Peyer's patch (tissue), 4 donors: ENCODE measurements at regions not wholly inside any gene's neighbourhood (a gene's known extent, or its start where the extent isn't known, plus 50 kb on each side); places are given as distances from the start of the nearest gene placed in this dataset.

Experiments
- DNase-seq, 3 donors: peaks; one replicate each; pipeline ENCODE4 v3.0.0-alpha.2; 2017 to 2019
- H3K27ac ChIP-seq, 4 donors: fragments of 200-600 bp; sonication (generic); one replicate each; pipeline ENCODE4 v1.5.1; 2016 to 2019
- H3K27me3 ChIP-seq, 2 donors: fragments of 200-600 bp; sonication (generic); one replicate each; pipeline ENCODE4 v1.5.1; 2019
- H3K36me3 ChIP-seq, 3 donors: fragments of 200-600 bp; sonication (generic); one replicate each; pipeline ENCODE4 v1.5.1; 2016 to 2019
- H3K4me1 ChIP-seq, 4 donors: fragments of 200-600 bp; sonication (generic); one replicate each; pipeline ENCODE4 v1.5.1; 2016 to 2019
- H3K4me3 ChIP-seq, 4 donors: fragments of 200-600 bp; sonication (generic); 1 replicate in 3 of 4; 2 replicates in 1 of 4; pipeline ENCODE4 v1.5.1; 2016 to 2019; ENCODE audit warnings: mild to moderate bottlenecking in 1 of 4
- H3K9me3 ChIP-seq, 4 donors: fragments of 200-600 bp; sonication (generic); one replicate each; pipeline ENCODE4 v1.5.1; 2016 to 2019; ENCODE audit warnings: mild to moderate bottlenecking in 1 of 4
- POLR2A ChIP-seq, 2 donors: fragments of 450-650 bp; IDR thresholded peaks; one replicate each; pipeline ENCODE4 v1.5.1; 2017; ENCODE audit warnings: antibody characterized with exemption in 2 of 2, mild to moderate bottlenecking in 2 of 2, moderate library complexity in 2 of 2
- TF ChIP-seq, protein P1 (sequence below), 6 experiments: fragments of 450-650 bp in 4 of 6; fragments of 200-600 bp in 2 of 6; sonication (generic) in 1 of 6; IDR thresholded peaks; one replicate each; pipeline ENCODE4 v1.5.1; 2017 to 2019; ENCODE audit warnings: antibody characterized with exemption in 6 of 6, mild to moderate bottlenecking in 3 of 6, moderate library complexity in 1 of 6

DNA sequence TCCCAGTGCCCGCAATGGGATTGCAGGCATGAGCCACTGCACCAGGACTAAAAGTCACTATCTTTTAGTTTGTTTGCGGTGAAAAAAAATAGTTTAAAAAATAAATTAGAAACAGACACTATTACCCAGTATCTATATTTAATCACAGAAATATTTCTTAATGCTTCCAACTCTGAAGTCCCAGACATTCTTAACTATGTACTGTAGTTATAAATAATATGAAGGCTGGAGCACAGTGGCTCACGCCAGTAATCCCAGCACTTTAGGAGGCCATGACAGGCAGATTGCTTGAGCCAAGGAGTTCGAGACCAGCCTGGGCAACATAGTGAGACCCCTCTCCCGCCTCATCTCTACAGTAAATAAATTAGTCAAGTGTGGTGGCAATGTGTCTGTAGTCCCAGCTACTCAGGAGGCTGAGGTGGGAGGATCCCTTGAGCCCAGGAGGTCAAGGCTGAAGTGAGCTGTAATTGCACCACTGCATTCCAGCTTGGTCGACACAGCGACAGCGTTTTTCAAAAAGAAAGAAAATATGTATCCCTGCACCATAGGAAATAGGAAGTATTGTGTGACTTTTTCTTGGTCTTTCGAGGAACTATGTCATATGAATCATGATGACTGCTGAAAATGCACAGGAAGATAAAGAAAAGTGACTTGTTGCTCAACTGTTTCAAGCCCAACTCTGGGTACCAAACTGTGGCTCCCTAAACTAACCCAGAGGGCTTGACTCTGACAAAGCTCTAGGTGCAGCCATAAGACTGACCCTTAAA is 74.9 kb upstream of the STEAP1B start:
- no peaks in the 10 kb centered on the region for H3K36me3 ChIP-seq
- no peak overlapping the region for H3K27ac ChIP-seq
- no peaks in the 10 kb centered on the region for H3K4me1 ChIP-seq
- H3K9me3 ChIP-seq: no peaks in the 10 kb centered on the region
- H3K4me3 ChIP-seq: no peak overlapping the region
- TF ChIP-seq POLR2A (IDR thresholded peaks at IDR 0.05): no peak
- TF ChIP-seq, protein P1, sequence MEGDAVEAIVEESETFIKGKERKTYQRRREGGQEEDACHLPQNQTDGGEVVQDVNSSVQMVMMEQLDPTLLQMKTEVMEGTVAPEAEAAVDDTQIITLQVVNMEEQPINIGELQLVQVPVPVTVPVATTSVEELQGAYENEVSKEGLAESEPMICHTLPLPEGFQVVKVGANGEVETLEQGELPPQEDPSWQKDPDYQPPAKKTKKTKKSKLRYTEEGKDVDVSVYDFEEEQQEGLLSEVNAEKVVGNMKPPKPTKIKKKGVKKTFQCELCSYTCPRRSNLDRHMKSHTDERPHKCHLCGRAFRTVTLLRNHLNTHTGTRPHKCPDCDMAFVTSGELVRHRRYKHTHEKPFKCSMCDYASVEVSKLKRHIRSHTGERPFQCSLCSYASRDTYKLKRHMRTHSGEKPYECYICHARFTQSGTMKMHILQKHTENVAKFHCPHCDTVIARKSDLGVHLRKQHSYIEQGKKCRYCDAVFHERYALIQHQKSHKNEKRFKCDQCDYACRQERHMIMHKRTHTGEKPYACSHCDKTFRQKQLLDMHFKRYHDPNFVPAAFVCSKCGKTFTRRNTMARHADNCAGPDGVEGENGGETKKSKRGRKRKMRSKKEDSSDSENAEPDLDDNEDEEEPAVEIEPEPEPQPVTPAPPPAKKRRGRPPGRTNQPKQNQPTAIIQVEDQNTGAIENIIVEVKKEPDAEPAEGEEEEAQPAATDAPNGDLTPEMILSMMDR (IDR thresholded peaks at IDR 0.05): no peak
- no peaks in the 10 kb centered on the region for H3K27me3 ChIP-seq
- no peak for DNase-seq

DNA sequence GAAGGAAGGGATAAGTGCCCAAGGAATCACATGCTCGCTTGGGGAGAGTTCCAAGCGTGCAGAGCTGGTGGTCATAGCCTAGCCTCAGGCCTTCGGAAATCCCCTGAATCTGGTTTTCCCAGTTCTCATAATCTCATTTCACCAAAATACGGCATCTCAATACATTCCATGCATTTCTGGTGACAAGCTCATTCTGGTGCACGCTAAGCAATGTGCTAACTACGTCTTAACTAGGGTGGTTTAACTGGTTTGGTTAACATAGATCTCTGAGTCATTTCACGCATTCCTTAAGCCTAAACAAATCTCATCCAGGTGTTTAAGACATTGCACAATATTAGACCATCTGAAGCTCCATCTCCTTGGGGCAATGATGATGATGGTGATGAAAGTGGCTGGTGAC is 72.9 kb upstream of the STEAP1B start:
- H3K27me3 ChIP-seq: no peaks in the 10 kb centered on the region

DNA sequence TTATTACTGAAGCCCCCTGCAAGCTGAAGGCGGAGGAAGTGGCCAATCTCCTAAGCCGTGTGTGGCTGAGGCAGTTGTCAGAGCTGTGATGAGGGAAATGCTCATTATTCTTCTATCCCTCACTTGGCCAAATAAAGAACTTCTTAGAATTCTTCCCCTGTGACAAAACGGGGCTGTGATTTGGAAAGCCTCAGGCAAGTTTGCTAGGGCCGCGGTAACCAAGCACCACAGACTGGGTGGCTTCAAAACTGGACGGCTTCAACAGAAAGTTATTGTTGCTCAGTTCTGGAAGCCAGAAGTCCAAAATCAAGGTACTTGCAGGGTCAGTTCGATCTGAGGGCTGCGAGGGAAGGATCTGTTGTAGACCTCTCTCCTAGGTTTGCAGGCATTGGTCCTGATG is 72.3 kb upstream of the STEAP1B start:
- no peaks in the 10 kb centered on the region for H3K27me3 ChIP-seq
- no peak overlapping the region for H3K27ac ChIP-seq
- TF ChIP-seq POLR2A (IDR thresholded peaks at IDR 0.05): no peak
- TF ChIP-seq, protein P1 (IDR thresholded peaks at IDR 0.05): no peak
- H3K36me3 ChIP-seq: no peaks in the 10 kb centered on the region
- H3K4me3 ChIP-seq: no peak overlapping the region
- H3K9me3 ChIP-seq: no peaks in the 10 kb centered on the region
- no peaks in the 10 kb centered on the region for H3K4me1 ChIP-seq
- DNase-seq: no peak

More for the DNA sequence above, 72.9 kb upstream of the STEAP1B start:
- H3K4me1 ChIP-seq: no peaks in the 10 kb centered on the region
- H3K4me3 ChIP-seq: no peak overlapping the region
- H3K9me3 ChIP-seq: no peaks in the 10 kb centered on the region
- no peaks in the 10 kb centered on the region for H3K36me3 ChIP-seq
- no peak overlapping the region for H3K27ac ChIP-seq
- no peak for DNase-seq
- TF ChIP-seq, protein P1 (IDR thresholded peaks at IDR 0.05): no peak
- TF ChIP-seq POLR2A (IDR thresholded peaks at IDR 0.05): no peak

DNA sequence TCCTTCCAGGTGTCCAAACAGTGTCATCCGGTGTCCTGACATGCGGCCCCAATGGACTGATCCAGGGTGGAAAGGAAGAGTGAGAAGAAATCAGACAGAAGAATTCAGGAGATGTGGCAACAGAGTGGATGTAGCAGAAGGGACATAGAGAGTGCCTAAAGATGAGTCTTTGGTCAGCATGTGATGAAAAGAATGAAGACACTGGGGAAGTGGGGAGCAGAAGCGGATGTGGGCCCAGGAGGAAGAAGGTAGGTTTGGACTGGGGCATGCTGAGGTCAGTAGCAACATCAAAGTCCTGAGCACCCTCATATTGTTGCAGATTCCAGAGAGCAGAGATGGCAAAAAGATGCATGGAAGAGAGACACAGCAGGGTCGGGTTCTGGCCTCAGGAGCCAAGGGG is 71.8 kb upstream of the STEAP1B start:
- Histone ChIP-seq H3K4me1 (no peaks in the 10 kb centered on the region), H3K9me3 (no peaks in the 10 kb centered on the region), H3K36me3 (no peaks in the 10 kb centered on the region), H3K27ac (no peak overlapping the region), H3K27me3 (no peaks in the 10 kb centered on the region), H3K4me3 (no peak overlapping the region)
- no peak for DNase-seq
- TF ChIP-seq POLR2A (IDR thresholded peaks at IDR 0.05): no peak
- TF ChIP-seq, protein P1 (IDR thresholded peaks at IDR 0.05): no peak

DNA sequence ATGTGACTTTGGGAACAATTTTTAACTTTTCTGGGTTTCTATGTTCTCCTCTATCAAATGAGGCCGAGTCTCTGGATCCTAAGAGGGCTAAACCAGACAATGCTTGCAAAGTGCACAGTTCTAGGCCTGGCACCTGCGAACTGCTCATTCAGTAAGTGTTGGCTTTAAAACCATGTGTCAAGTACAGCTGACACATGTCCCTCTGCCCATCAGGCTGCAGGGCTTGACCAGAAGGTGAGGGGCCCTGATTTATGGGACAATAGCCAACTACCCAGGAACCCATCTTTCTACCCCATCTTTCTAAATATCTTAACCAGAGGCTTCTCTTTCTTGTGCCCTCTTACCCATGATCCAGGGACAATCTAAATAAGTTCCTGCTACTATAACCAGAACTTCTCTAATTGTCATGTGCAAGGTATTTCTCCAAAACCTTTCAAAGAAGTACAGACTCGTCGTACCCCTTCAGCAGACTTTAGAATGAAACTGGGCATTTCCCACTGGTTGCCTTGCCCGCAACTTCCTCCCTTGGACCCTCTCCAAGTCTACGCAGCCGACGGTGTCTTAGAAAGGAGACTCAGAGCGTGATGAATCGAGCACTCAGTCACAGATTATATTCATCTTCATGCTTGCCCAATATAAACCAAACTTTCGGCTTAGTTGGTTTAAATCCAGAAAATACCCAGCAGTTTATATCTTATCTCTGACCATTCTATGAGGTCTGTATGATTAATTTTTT is 69.8 kb upstream of the STEAP1B start:
- no peak for DNase-seq
- Histone ChIP-seq H3K36me3 (no peaks in the 10 kb centered on the region), H3K27ac (no peak overlapping the region), H3K9me3 (no peaks in the 10 kb centered on the region), H3K4me1 (peaks cover 0 to 13% (median 2%) of the 10 kb centered on the region in 4 donors), H3K27me3 (no peaks in the 10 kb centered on the region), H3K4me3 (no peak overlapping the region)
- TF ChIP-seq, protein P1 (IDR thresholded peaks at IDR 0.05): no peak
- no peak for TF ChIP-seq POLR2A (IDR thresholded peaks at IDR 0.05)
